ENCODE measurements at regions not wholly inside any gene's neighbourhood (a gene's known extent, or its start where the extent isn't known, plus 50 kb on each side); places are given as distances from the start of the nearest gene placed in this dataset.
A peak's percentile ranks its signal among the peaks of the same experiment; 100 is the strongest.

DNA sequence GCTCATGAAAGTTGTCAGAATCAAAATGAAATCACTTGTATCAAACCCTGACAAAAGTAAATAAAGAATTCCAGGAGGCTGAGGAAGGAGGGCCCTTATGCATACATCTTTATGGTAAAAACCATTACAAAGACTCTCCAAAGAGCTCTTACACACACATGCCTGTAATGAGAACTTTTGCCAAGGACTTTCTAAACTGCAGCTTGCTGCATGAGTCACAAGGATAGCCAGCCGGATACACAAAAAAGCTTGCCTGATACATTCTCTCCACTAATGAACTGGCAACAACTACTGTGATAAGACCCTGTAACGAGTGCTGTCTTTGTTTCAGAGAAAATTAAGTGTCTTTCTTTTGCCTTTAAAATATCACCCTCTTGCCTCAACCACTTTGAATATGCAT lies 618.1 kb downstream of the PPP4R3C start:
- Histone ChIP-seq H3K27ac (ENCODE audit: low read depth, low read length) (no peak overlapping the region), H3K4me3 (ENCODE audit: low read length) (no peak overlapping the region), H3K9me3 (ENCODE audit: control insufficient read depth, low read length) (no peaks in the 10 kb centered on the region), H3K27me3 (ENCODE audit: control insufficient read depth, insufficient read depth, low read length, poor library complexity, severe bottlenecking) (no peaks in the 10 kb centered on the region), H3K4me1 (ENCODE audit: control insufficient read depth, insufficient read depth, low read length) (no peaks in the 10 kb centered on the region), H3K9ac (ENCODE audit: extremely low read depth, low read length, poor library complexity, severe bottlenecking) (no peak overlapping the region), H3K36me3 (ENCODE audit: control insufficient read depth, insufficient read depth, low read length) (no peaks in the 10 kb centered on the region)
- DNase-seq, result no peak
- Mint-ChIP-seq H3K4me1 (no peaks in the 10 kb centered on the region), H3K4me3 (no peak overlapping the region), H3K27ac (no peak overlapping the region), H3K36me3 (ENCODE audit: low read depth) (no peaks in the 10 kb centered on the region), H3K27me3 (ENCODE audit: insufficient read depth) (no peaks in the 10 kb centered on the region), H3K9me3 (peaks cover 30% of the 10 kb centered on the region)
- TF ChIP-seq, protein P1, sequence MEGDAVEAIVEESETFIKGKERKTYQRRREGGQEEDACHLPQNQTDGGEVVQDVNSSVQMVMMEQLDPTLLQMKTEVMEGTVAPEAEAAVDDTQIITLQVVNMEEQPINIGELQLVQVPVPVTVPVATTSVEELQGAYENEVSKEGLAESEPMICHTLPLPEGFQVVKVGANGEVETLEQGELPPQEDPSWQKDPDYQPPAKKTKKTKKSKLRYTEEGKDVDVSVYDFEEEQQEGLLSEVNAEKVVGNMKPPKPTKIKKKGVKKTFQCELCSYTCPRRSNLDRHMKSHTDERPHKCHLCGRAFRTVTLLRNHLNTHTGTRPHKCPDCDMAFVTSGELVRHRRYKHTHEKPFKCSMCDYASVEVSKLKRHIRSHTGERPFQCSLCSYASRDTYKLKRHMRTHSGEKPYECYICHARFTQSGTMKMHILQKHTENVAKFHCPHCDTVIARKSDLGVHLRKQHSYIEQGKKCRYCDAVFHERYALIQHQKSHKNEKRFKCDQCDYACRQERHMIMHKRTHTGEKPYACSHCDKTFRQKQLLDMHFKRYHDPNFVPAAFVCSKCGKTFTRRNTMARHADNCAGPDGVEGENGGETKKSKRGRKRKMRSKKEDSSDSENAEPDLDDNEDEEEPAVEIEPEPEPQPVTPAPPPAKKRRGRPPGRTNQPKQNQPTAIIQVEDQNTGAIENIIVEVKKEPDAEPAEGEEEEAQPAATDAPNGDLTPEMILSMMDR (conservative IDR thresholded peaks at IDR 0.05), result no peak
- 85% methylated on average over 2 of the region's 2 CpGs; no CpG with 5 or more reads in 1 of the 2 experiments for WGBS, 2 experiments (ENCODE audit: insufficient coverage in 1 of 2, insufficient read length in 1 of 2)

DNA sequence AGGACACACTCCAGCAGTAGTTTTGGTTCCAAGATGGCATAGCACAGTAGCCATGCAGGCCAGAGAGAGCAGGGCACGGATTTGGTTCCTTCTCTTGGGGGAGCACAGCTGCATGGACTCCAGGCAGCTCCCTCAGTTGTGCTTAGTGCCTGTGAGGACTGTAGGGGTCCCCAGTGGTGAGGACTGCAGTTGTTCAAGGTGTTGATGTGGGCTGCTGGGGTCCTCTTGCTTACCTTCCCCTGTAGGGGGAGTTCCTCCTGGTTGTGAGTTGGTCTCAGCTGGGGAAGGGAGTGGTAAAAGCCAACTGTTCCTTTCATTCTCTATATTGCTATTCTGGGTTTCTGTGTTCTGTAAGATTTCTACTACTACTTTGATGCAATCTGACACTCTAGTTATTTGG lies 606.5 kb downstream of the MAGEB5 start:
- peaks cover 14% of the 10 kb centered on the region for H3K9me3 ChIP-seq (ENCODE audit: control insufficient read depth, low read length)
- peak; percentile 69 for DNase-seq
- 90% methylated on average over 1 of the region's 1 CpG; no CpG with 5 or more reads in 1 of the 2 experiments for WGBS, 2 experiments (ENCODE audit: insufficient coverage in 1 of 2, insufficient read length in 1 of 2)
- Mint-ChIP-seq H3K9me3 (peaks cover 52% of the 10 kb centered on the region), H3K27ac (no peak overlapping the region), H3K4me1 (no peaks in the 10 kb centered on the region), H3K36me3 (ENCODE audit: low read depth) (no peaks in the 10 kb centered on the region), H3K4me3 (no peak overlapping the region), H3K27me3 (ENCODE audit: insufficient read depth) (peaks cover 2% of the 10 kb centered on the region)
- H3K27me3 ChIP-seq (ENCODE audit: control insufficient read depth, insufficient read depth, low read length, poor library complexity, severe bottlenecking), result no peaks in the 10 kb centered on the region
- no peaks in the 10 kb centered on the region for H3K4me1 ChIP-seq (ENCODE audit: control insufficient read depth, insufficient read depth, low read length)
- no peak overlapping the region for H3K4me3 ChIP-seq (ENCODE audit: low read length)
- TF ChIP-seq, protein P1 (conservative IDR thresholded peaks at IDR 0.05), result peak; percentile 70
- no peak overlapping the region for H3K9ac ChIP-seq (ENCODE audit: extremely low read depth, low read length, poor library complexity, severe bottlenecking)
- H3K36me3 ChIP-seq (ENCODE audit: control insufficient read depth, insufficient read depth, low read length), result no peaks in the 10 kb centered on the region
- no peak overlapping the region for H3K27ac ChIP-seq (ENCODE audit: low read depth, low read length)

DNA sequence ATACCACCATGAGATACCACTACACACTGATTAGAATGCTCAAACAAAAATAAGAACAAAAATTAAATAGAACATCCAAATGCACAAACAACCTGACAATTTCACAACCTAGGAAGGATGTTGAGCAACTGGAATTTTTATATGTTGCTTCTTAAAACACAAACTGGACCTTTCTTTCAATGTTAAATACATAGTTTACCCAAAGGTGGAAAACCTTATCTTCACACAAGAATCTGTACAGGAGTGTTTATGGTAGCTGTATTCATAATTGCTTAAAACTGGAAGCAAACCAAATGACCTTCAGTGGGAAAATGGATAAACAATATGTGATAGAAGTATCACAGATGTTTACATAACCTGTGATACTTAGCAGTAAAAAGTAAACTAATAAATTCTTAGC lies 573.8 kb downstream of the MAGEB5 start:
- Mint-ChIP-seq H3K4me3 (no peak overlapping the region), H3K9me3 (peaks cover 23% of the 10 kb centered on the region), H3K36me3 (ENCODE audit: low read depth) (no peaks in the 10 kb centered on the region), H3K27ac (no peak overlapping the region), H3K4me1 (no peaks in the 10 kb centered on the region), H3K27me3 (ENCODE audit: insufficient read depth) (peaks cover 1% of the 10 kb centered on the region)
- DNase-seq, result no peak
- H3K4me3 ChIP-seq (ENCODE audit: low read length), result no peak overlapping the region
- H3K4me1 ChIP-seq (ENCODE audit: control insufficient read depth, insufficient read depth, low read length), result no peaks in the 10 kb centered on the region
- TF ChIP-seq, protein P1 (conservative IDR thresholded peaks at IDR 0.05), result no peak
- H3K9me3 ChIP-seq (ENCODE audit: control insufficient read depth, low read length), result no peaks in the 10 kb centered on the region
- no peaks in the 10 kb centered on the region for H3K27me3 ChIP-seq (ENCODE audit: control insufficient read depth, insufficient read depth, low read length, poor library complexity, severe bottlenecking)
- H3K36me3 ChIP-seq (ENCODE audit: control insufficient read depth, insufficient read depth, low read length), result no peaks in the 10 kb centered on the region
- no peak overlapping the region for H3K9ac ChIP-seq (ENCODE audit: extremely low read depth, low read length, poor library complexity, severe bottlenecking)
- no peak overlapping the region for H3K27ac ChIP-seq (ENCODE audit: low read depth, low read length)

Measured in endodermal cell (in vitro differentiated cells).